B cell (primary cell): ENCODE measurements at regions not wholly inside any gene's neighbourhood (a gene's known extent, or its start where the extent isn't known, plus 50 kb on each side); places are given as distances from the start of the nearest gene placed in this dataset.
"Not testable (repeated sequence)": the region's sequence is repeated elsewhere in the genome, so short reads cannot be mapped to it uniquely, and the experiment has no call there.

Source experiments
- ATAC-seq: fragments of 200-7000 bp; cut with Tn5 transposase; one replicate; pipeline ENCODE4 v1.10.0; 2021; ENCODE audit warnings: low read depth, mild to moderate bottlenecking, moderate number of reproducible peaks, moderate library complexity
- CTCF ChIA-PET: fragments of 350-600 bp; sonication (Branson Sonifier 250); formaldehyde crosslinking; loops from one replicate; lab custom pipeline; 2021; ENCODE audit warnings: antibody characterized with exemption, inconsistent platforms; lab: Charles Lee
- POLR2A ChIA-PET: fragments of 350-600 bp; sonication (Branson Sonifier 250); formaldehyde crosslinking; loops from one replicate; lab custom pipeline; 2021; ENCODE audit warnings: antibody characterized with exemption; lab: Charles Lee
- DNase-seq: peaks from one replicate; pipeline ENCODE4 v3.0.0; 2013
- H2AFZ ChIP-seq: 2 replicates; pipeline ENCODE4 v1.6.1; 2012; ENCODE audit warnings: mild to moderate bottlenecking, low read depth, low read length; ENCODE audit not compliant: insufficient read depth, poor library complexity, severe bottlenecking
- H3K27ac ChIP-seq, 2 donors: 1 replicate in 1 of 2; 2 replicates in 1 of 2; pipeline ENCODE4 v1.5.1; 2012 to 2013; ENCODE audit warnings: low read length in 2 of 2, mild to moderate bottlenecking in 2 of 2, moderate library complexity in 1 of 2
- H3K27me3 ChIP-seq, 4 experiments: fragments of 200-600 bp in 1 of 4; sonication (generic) in 1 of 4; replicated peaks in 1 of 4; 1 replicate in 2 of 4; 2 replicates in 2 of 4; pipeline versions ENCODE4 v1.6.1 to v1.7.0; 2013 to 2016; ENCODE audit warnings: low read length in 3 of 4, mild to moderate bottlenecking in 2 of 4, mixed read lengths in 1 of 4, moderate library complexity in 1 of 4; ENCODE audit not compliant: insufficient read depth in 4 of 4, control insufficient read depth in 3 of 4; ENCODE audit errors: control extremely low read depth in 1 of 4
- H3K36me3 ChIP-seq, 2 experiments: replicated peaks in 1 of 2; 1 replicate in 1 of 2; 2 replicates in 1 of 2; pipeline versions ENCODE4 v1.6.1 to v1.7.1; 2013; ENCODE audit warnings: low read length in 1 of 2; ENCODE audit not compliant: insufficient read depth in 2 of 2, control insufficient read depth in 1 of 2; ENCODE audit errors: control extremely low read depth in 1 of 2, extremely low read depth in 1 of 2
- H3K4me1 ChIP-seq, 2 donors: fragments of 200-600 bp in 1 of 2; sonication (generic) in 1 of 2; 1 replicate in 1 of 2; 2 replicates in 1 of 2; pipeline versions ENCODE4 v1.5.1 to v1.6.1; 2013 to 2017; ENCODE audit warnings: low read length in 2 of 2; ENCODE audit not compliant: control insufficient read depth in 2 of 2, insufficient read depth in 2 of 2
- H3K4me2 ChIP-seq: replicated peaks from 2 replicates; pipeline ENCODE3; 2012; ENCODE audit warnings: mild to moderate bottlenecking, low read depth, low read length; ENCODE audit not compliant: poor library complexity, severe bottlenecking
- H3K4me3 ChIP-seq, 5 experiments: fragments of 200-600 bp in 1 of 5; sonication (generic) in 1 of 5; 1 replicate in 3 of 5; 2 replicates in 2 of 5; pipeline versions ENCODE4 v1.5.1 to v1.7.0; 2011 to 2016; ENCODE audit warnings: low read length in 4 of 5, mild to moderate bottlenecking in 4 of 5, low read depth in 2 of 5, control low read depth in 1 of 5, moderate library complexity in 1 of 5; ENCODE audit not compliant: insufficient read depth in 1 of 5; ENCODE audit errors: control extremely low read depth in 1 of 5, extremely low read depth in 1 of 5
- H3K79me2 ChIP-seq: fragments of 200-600 bp; sonication (generic); one replicate; pipeline ENCODE4 v1.6.0; 2016; ENCODE audit warnings: low read length; ENCODE audit not compliant: control insufficient read depth, insufficient read depth
- H3K9ac ChIP-seq: fragments of 200-600 bp; sonication (generic); 2 replicates; pipeline ENCODE4 v1.6.1; 2017; ENCODE audit warnings: mild to moderate bottlenecking, low read length, moderate library complexity
- H3K9me3 ChIP-seq, 3 donors: one replicate each; pipeline versions ENCODE4 v1.6.1 to v1.7.1; 2013; ENCODE audit warnings: low read length in 2 of 3; ENCODE audit not compliant: control insufficient read depth in 2 of 3, insufficient read depth in 1 of 3; ENCODE audit errors: control extremely low read depth in 1 of 3
- H4K20me1 ChIP-seq: 2 replicates; pipeline ENCODE4 v1.6.0; 2012; ENCODE audit warnings: mild to moderate bottlenecking, low read length; ENCODE audit not compliant: insufficient read depth, control insufficient read depth, poor library complexity, severe bottlenecking
- H3K27ac Mint-ChIP-seq: one replicate; pipeline ENCODE4 v1.8.0; 2021; ENCODE audit warnings: mixed read lengths
- H3K27me3 Mint-ChIP-seq: one replicate; pipeline ENCODE4 v1.8.0; 2021; ENCODE audit warnings: mixed read lengths
- H3K4me1 Mint-ChIP-seq: one replicate; pipeline ENCODE4 v1.8.0; 2021; ENCODE audit warnings: mixed read lengths
- H3K4me3 Mint-ChIP-seq: one replicate; pipeline ENCODE4 v1.8.0; 2021; ENCODE audit warnings: mixed read lengths
- H3K9me3 Mint-ChIP-seq: one replicate; pipeline ENCODE4 v1.8.0; 2022; ENCODE audit warnings: mixed read lengths; ENCODE audit not compliant: insufficient read depth
- CTCF ChIP-seq: fragments of 200-600 bp; IDR thresholded peaks from one replicate; pipeline ENCODE4 v1.8.0; 2022; ENCODE audit warnings: antibody characterized with exemption, mild to moderate bottlenecking
- EZH2 ChIP-seq: IDR thresholded peaks from 2 replicates; pipeline ENCODE4 v1.6.1; 2012; ENCODE audit warnings: borderline replicate concordance, low read depth, mild to moderate bottlenecking, moderate library complexity, low read length; ENCODE audit not compliant: insufficient read depth, poor library complexity, severe bottlenecking
- WGBS: methylation state at CpG from one replicate; pipeline ENCODE4 v1.1.5; 2013; ENCODE audit warnings: missing lambda C conversion rate; ENCODE audit not compliant: insufficient coverage; 5-methylcytosine and 5-hydroxymethylcytosine counted together
- intact Hi-C: fragments of 100-400 bp; cut with micrococcal nuclease; formaldehyde crosslinking; loops from one replicate; pipeline ENCODE4 v1.10.0; 2022

DNA sequence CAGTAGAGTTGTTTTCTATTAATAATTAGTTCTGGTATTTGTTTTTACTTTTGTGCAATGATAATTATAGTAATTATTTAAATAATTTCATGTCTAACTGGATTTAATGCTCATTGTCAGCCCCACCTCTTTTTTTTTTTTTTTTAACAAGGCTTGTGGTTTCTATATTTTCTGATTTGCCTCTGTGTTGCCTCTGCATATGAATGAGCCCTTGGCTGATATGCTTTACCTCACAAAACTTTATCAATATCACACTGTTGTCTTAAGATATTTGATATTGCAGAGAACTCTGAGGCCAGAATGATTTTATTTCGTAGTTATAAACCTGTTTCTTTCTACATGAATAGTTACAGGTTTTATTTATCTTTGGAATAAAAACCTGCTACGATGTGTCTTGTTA is 116.2 kb upstream of the ATP2B1 start:
- no peak for TF ChIP-seq CTCF
- no peak for TF ChIP-seq EZH2
- CTCF ChIA-PET = no interaction called here
- Histone ChIP-seq H3K4me1 (peaks cover 4 to 11% of the 10 kb centered on the region in 2 donors), H3K4me2 (no peak overlapping the region), H4K20me1 (no peaks in the 10 kb centered on the region), H3K27ac (no peak overlapping the region), H3K9ac (no peak overlapping the region), H2AFZ (no peak overlapping the region), H3K27me3 (no peaks in the 10 kb centered on the region), H3K79me2 (peaks cover 3% of the 10 kb centered on the region), H3K36me3 (no peaks in the 10 kb centered on the region), H3K4me3 (no peak overlapping the region), H3K9me3 (no peaks in the 10 kb centered on the region)
- POLR2A ChIA-PET = no interaction called here
- Mint-ChIP-seq H3K27ac (no peak overlapping the region), H3K27me3 (no peaks in the 10 kb centered on the region), H3K4me1 (peaks cover 19% of the 10 kb centered on the region), H3K4me3 (no peak overlapping the region), H3K9me3 (no peaks in the 10 kb centered on the region)
- intact Hi-C loops = loop anchor here (5.0 to 10.0 kb wide), 2 partner anchors 37 to 50 kb away; no protein-coding TSS in a partner anchor
- ATAC-seq = no peak
- WGBS = no CpG with 5 or more reads among the region's 2 CpGs
- DNase-seq = no peak

DNA sequence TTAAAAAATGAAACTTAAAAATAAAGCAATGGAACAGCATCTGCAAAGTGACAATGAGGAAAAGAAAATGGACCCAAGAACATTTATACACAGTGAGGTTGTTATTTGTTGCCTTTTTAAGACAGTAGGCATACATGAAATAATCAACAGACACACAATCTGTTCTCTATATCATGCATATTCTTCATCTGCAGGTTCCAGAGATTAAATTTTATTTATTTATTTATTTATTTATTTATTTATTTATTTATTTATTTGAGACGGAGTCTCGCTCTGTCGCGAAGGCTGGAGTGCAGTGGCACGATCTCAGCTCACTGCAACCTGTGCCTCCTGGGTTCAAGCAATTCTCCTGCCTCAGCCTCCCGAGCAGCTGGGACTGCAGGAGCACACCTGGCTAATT is 114.4 kb upstream of the ATP2B1 start:
- peaks cover 21% of the 10 kb centered on the region for H3K4me1 Mint-ChIP-seq
- H3K4me3 ChIP-seq, H3K27ac ChIP-seq, H3K27me3 Mint-ChIP-seq, ATAC-seq, H3K4me2 ChIP-seq, H3K27me3 ChIP-seq, H3K27ac Mint-ChIP-seq, DNase-seq, H3K36me3 ChIP-seq, H3K9me3 Mint-ChIP-seq, H2AFZ ChIP-seq, H3K9me3 ChIP-seq, H3K4me3 Mint-ChIP-seq, H3K9ac ChIP-seq, H3K79me2 ChIP-seq, H4K20me1 ChIP-seq: not testable (repeated sequence)
- 100% methylated on average over 4 of the region's 6 CpGs for WGBS
- ChIA-PET CTCF (interaction anchor here (0.8 kb wide), 1 partner anchor 57 kb away, joined by 3 read pairs; no protein-coding TSS in a partner anchor), POLR2A (interaction anchor here (1.0 kb wide), 1 partner anchor 114 kb away, joined by 7 read pairs; no protein-coding TSS in a partner anchor)
- intact Hi-C loops = loop anchor here (5.0 to 10.0 kb wide), 2 partner anchors 39 to 48 kb away; no protein-coding TSS in a partner anchor
- H3K4me1 ChIP-seq = peaks cover 4 to 11% of the 10 kb centered on the region in 2 donors
